Stimulated activated CD8-positive, alpha-beta memory T cell treated with anti-CD3 and anti-CD28 coated beads, Interleukin-15, amount 100 ng/mL, for 48 hours (primary cell): ENCODE measurements at regions not wholly inside any gene's neighbourhood (a gene's known extent, or its start where the extent isn't known, plus 50 kb on each side); places are given as distances from the start of the nearest gene placed in this dataset.

Source experiments
- DNase-seq, 2 donors: peaks; one replicate each; pipeline ENCODE4 v3.0.0-alpha.2; 2020; ENCODE audit warnings: low read depth in 2 of 2

- no peak for DNase-seq
Measured at GRCh38 chr1:209062081-209062620, 521.4 kb upstream of the CAMK1G start.

- no peak for DNase-seq
Measured at GRCh38 chr1:209062863-209063262, 520.7 kb upstream of the CAMK1G start.

- no peak for DNase-seq
Measured at GRCh38 chr1:209063767-209064659, 519.5 kb upstream of the CAMK1G start.

GRCh38 chr1:209064850-209065706 is 518.4 kb upstream of the CAMK1G start:
- no peak for DNase-seq

GRCh38 chr1:209072481-209072880 is 511.0 kb upstream of the CAMK1G start:
- DNase-seq: no peak

GRCh38 chr1:209073879-209074278 is 509.6 kb upstream of the CAMK1G start:
- DNase-seq: no peak

- no peak for DNase-seq
Measured at GRCh38 chr1:209074575-209075250, 508.8 kb upstream of the CAMK1G start.

- no peak for DNase-seq
Measured at GRCh38 chr1:209076688-209077087, 506.8 kb upstream of the CAMK1G start.

GRCh38 chr1:209080170-209080781 is 503.2 kb upstream of the CAMK1G start:
- DNase-seq: no peak

- DNase-seq: no peak
Measured at GRCh38 chr1:209086486-209087192, 496.9 kb upstream of the CAMK1G start.

- no peak for DNase-seq
Measured at GRCh38 chr1:209094384-209094783, 489.1 kb upstream of the CAMK1G start.

- DNase-seq: no peak
Measured at GRCh38 chr1:209095627-209096595, 487.6 kb upstream of the CAMK1G start.

GRCh38 chr1:209100460-209100859 is 483.1 kb upstream of the CAMK1G start:
- DNase-seq: no peak

- DNase-seq: no peak
Measured at GRCh38 chr1:209101106-209101505, 482.4 kb upstream of the CAMK1G start.

- no peak for DNase-seq
Measured at GRCh38 chr1:209102120-209102519, 481.4 kb upstream of the CAMK1G start.

- DNase-seq: no peak
Measured at GRCh38 chr1:209102531-209102930, 481.0 kb upstream of the CAMK1G start.

GRCh38 chr1:209103092-209103491 is 480.4 kb upstream of the CAMK1G start:
- no peak for DNase-seq

- no peak for DNase-seq
Measured at GRCh38 chr1:209104646-209105045, 478.9 kb upstream of the CAMK1G start.

- DNase-seq: no peak
Measured at GRCh38 chr1:209105701-209106100, 477.8 kb upstream of the CAMK1G start.
